Type B pancreatic cell (in vitro differentiated cells): ENCODE measurements at regions not wholly inside any gene's neighbourhood (a gene's known extent, or its start where the extent isn't known, plus 50 kb on each side); places are given as distances from the start of the nearest gene placed in this dataset.
"Not testable (repeated sequence)": the region's sequence is repeated elsewhere in the genome, so short reads cannot be mapped to it uniquely, and the experiment has no call there.

Source experiments
- DNase-seq: peaks from one replicate; pipeline ENCODE4 v3.0.0; 2021; ENCODE audit warnings: mixed read lengths; ENCODE audit not compliant: unreplicated experiment; ENCODE audit errors: extremely low spot score
- H3K27ac Mint-ChIP-seq: 2 replicates; pipeline ENCODE4 v1.8.0; 2021; ENCODE audit warnings: mild to moderate bottlenecking, mixed read lengths
- H3K27me3 Mint-ChIP-seq: 2 replicates; pipeline ENCODE4 v1.8.0; 2021; ENCODE audit warnings: mixed read lengths
- H3K36me3 Mint-ChIP-seq: 2 replicates; pipeline ENCODE4 v1.8.0; 2021; ENCODE audit warnings: mixed read lengths
- H3K4me1 Mint-ChIP-seq: one replicate; pipeline ENCODE4 v1.8.0; 2021; ENCODE audit warnings: mixed read lengths; ENCODE audit not compliant: unreplicated experiment
- H3K4me3 Mint-ChIP-seq: 2 replicates; pipeline ENCODE4 v1.8.0; 2021; ENCODE audit warnings: mild to moderate bottlenecking, mixed read lengths
- H3K9me3 Mint-ChIP-seq: 2 replicates; pipeline ENCODE4 v1.8.0; 2021; ENCODE audit warnings: mixed read lengths
- TF ChIP-seq, protein P1 (sequence below): fragments of 200-600 bp; sonication (generic); conservative IDR thresholded peaks from 2 replicates; pipeline ENCODE4 v1.5.0; 2021; ENCODE audit warnings: antibody characterized with exemption, mild to moderate bottlenecking

DNA sequence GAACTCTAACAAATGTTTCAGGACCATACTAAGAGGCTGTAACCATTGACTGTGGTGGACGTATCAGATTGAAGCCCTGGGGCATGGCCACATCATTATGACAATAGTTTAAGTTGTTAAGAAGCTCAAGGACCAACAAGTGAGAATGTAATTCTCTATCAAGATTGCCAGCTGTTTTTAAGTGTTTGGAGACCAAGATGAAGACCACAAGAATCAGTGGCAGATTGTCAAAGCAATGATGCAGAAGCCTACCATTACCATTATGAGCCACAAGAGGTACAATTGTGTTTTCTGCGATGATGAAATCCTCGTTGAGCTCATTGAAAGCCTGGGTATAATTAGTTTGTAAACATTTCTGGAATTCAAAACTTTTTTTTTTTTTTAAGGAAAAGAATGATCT is 261.1 kb upstream of the ZEB2 start:
- TF ChIP-seq, protein P1, sequence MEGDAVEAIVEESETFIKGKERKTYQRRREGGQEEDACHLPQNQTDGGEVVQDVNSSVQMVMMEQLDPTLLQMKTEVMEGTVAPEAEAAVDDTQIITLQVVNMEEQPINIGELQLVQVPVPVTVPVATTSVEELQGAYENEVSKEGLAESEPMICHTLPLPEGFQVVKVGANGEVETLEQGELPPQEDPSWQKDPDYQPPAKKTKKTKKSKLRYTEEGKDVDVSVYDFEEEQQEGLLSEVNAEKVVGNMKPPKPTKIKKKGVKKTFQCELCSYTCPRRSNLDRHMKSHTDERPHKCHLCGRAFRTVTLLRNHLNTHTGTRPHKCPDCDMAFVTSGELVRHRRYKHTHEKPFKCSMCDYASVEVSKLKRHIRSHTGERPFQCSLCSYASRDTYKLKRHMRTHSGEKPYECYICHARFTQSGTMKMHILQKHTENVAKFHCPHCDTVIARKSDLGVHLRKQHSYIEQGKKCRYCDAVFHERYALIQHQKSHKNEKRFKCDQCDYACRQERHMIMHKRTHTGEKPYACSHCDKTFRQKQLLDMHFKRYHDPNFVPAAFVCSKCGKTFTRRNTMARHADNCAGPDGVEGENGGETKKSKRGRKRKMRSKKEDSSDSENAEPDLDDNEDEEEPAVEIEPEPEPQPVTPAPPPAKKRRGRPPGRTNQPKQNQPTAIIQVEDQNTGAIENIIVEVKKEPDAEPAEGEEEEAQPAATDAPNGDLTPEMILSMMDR, result no peak
- no peaks in the 10 kb centered on the region for H3K27me3 Mint-ChIP-seq
- no peaks in the 10 kb centered on the region for H3K9me3 Mint-ChIP-seq
- no peaks in the 10 kb centered on the region for H3K36me3 Mint-ChIP-seq
- peaks cover under 1% of the 10 kb centered on the region for H3K4me1 Mint-ChIP-seq
- H3K4me3 Mint-ChIP-seq, result no peak overlapping the region
- H3K27ac Mint-ChIP-seq, result no peak overlapping the region
- no peak for DNase-seq

DNA sequence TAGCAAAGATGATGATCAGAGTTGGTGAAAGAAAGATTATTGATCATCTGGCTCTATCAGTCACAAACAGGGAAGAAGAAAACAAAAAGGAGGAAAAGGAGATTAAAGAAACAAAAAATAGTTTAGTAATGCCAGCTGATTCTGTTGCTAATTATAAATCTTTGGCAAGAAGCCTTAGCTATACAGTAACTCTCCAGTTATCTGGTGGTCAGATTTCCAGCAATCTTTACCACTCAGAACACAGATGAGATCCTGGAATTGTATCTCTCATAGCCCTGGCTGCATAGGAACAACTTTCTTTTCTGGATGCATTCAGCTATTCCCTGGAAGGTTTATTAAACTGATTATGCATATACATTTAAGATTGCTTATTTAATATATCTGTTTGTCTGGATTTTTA is 256.8 kb upstream of the ZEB2 start:
- no peak for DNase-seq
- Mint-ChIP-seq H3K27me3 (peaks cover 1% of the 10 kb centered on the region), H3K4me3 (no peak overlapping the region), H3K27ac (no peak overlapping the region), H3K36me3 (no peaks in the 10 kb centered on the region), H3K4me1 (peaks cover 8% of the 10 kb centered on the region), H3K9me3 (no peaks in the 10 kb centered on the region)
- TF ChIP-seq, protein P1, result no peak

DNA sequence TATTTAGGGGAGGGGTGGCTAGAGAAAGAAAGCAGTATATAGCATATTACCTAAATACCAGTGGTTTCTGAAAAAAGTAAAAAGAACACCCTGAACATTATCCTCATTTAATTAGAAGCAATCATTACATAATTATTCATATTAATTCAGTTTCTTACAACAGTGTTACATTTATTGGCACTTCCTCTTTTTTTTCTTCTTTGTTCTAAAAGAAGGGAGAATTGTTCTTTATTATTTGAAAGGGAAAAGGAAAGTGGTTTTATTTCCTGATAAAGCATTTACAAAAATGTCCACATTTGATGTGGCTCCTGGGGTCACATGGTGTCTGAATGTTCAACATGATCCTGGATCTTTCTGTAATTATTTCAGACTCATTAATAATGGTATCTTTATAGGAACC is 254.9 kb upstream of the ZEB2 start:
- H3K27me3 Mint-ChIP-seq, result peaks cover 8% of the 10 kb centered on the region
- TF ChIP-seq, protein P1, result no peak
- no peak for DNase-seq
- H3K27ac Mint-ChIP-seq, result no peak overlapping the region
- H3K4me3 Mint-ChIP-seq, result no peak overlapping the region
- H3K4me1 Mint-ChIP-seq, result peaks cover 8% of the 10 kb centered on the region
- no peaks in the 10 kb centered on the region for H3K36me3 Mint-ChIP-seq
- H3K9me3 Mint-ChIP-seq, result no peaks in the 10 kb centered on the region

DNA sequence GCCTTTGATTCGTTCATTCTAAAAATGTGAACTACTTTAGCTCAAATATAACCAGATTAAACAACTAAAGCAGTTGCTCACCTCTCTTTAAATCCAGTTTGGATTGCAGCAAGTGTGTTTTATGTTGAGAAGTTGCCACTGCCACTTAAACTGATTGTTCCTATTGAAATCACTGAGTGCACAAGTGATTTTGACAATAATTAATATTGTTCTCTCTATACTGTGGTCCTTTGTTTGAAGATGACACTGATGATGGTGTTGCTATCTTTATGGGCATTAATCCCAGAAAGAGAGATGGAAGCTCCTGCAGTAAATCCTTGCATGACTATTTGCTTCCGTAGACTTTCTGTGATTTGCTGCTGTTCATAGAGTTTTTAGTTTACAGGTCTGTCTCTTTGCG is 251.4 kb upstream of the ZEB2 start:
- Mint-ChIP-seq H3K4me1 (peaks cover 8% of the 10 kb centered on the region), H3K27ac (no peak overlapping the region), H3K27me3 (peaks cover 12% of the 10 kb centered on the region), H3K9me3 (peaks cover 3% of the 10 kb centered on the region), H3K36me3 (no peaks in the 10 kb centered on the region), H3K4me3 (no peak overlapping the region)
- no peak for DNase-seq
- TF ChIP-seq, protein P1, result no peak

DNA sequence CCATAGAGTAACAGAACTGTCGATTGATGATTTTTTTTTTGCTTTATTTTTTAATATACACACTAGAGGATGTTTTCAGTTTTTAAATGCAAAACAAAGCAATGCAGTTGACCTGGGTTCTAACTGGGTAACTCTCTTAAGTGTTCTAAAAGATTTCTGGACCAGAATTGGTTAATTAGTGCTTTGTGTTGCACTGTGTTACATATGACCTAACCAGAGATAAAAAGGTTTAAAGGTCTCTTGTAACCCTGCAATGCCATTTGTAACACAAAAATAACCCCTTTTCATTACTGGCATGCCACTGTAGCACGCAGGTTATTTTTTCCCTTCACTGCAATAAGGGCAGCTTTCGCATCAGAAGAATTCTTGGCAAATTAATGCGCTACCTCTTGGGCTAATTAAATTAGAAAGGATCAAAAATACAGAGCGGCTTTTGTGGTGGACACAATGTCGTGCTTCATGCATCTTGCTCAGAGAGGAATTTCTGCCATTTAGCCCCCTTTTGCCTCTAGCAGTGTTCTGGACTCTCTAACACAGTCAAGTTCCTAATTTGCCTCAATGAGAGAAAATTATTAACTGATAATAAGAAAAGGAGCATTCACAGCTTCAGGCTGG is 250.8 kb upstream of the ZEB2 start:
- H3K27me3 Mint-ChIP-seq, result peaks cover 12% of the 10 kb centered on the region
- peaks cover 5% of the 10 kb centered on the region for H3K4me1 Mint-ChIP-seq
- H3K27ac Mint-ChIP-seq, result no peak overlapping the region
- TF ChIP-seq, protein P1, result no peak
- H3K4me3 Mint-ChIP-seq, result no peak overlapping the region
- H3K9me3 Mint-ChIP-seq, result peaks cover 3% of the 10 kb centered on the region
- H3K36me3 Mint-ChIP-seq, result no peaks in the 10 kb centered on the region
- no peak for DNase-seq

DNA sequence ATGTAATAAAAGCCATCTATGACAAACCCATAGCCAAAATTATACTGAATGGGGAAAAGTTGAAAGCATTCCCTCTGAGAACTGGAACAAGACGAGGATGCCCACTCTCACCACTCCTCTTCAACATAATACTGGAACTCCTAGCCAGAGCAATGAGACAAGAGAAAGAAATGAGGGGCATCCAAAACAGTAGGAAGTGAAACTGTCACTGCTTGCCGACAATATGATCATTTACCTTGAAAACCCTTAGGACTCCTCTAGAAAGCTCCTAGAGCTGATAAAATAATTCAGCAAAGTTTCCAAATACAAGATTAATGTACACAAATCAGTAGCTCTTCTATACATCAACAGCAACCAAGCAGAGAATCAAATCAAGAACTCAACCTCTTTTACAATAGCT is 241.0 kb upstream of the ZEB2 start:
- not testable (repeated sequence) for H3K27ac Mint-ChIP-seq, H3K4me3 Mint-ChIP-seq, H3K36me3 Mint-ChIP-seq, H3K9me3 Mint-ChIP-seq, H3K27me3 Mint-ChIP-seq, H3K4me1 Mint-ChIP-seq, DNase-seq
